CD4-positive, alpha-beta T cell treated with Interferon gamma for 1 hour (primary cell): ENCODE measurements at regions not wholly inside any gene's neighbourhood (a gene's known extent, or its start where the extent isn't known, plus 50 kb on each side); places are given as distances from the start of the nearest gene placed in this dataset.

ENCODE experiments used
- DNase-seq: peaks from one replicate; pipeline ENCODE4 v3.0.0-alpha.2; 2020

DNA sequence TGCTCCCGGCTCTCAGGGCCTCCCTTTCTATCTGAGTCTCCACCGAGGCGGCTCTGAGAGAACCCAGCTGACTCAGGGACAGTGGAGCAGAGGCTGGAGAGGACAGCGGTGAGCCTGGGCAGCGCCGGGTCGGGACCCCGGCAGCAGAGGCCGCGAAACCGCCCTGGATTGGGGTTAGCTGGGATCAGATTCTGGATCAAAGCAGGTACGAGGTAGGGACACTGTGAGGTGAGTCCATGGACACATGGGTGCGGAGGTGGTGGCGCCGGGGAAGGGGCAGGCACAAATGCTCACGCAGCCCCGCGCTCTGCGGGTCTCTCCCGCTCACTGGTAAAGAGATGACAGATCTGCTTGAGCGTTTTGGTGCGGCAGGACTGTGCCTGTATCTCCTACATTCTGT, 146.4 kb upstream of the GGTLC1 start:
- DNase-seq, result no peak

DNA sequence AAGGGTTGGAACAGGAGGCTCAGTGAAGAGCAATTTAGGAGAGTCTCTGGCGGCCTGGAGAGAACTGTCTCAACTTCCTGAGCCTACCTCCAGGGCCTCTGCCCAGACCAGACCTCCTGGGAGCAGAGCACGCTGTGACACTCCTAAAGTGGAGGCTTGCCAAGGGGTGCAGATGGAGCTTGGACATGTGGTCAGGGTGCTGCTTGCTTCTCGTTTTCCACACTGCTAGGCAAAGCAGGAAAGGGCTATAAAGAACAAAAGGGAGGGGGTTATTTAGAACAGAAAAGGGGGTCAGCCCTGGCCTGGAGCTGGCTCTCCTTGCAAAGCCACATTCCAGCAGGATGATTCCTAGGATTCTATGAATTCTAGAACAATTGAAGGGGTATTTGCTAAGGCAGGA, 145.7 kb upstream of the GGTLC1 start:
- DNase-seq, result no peak

DNA sequence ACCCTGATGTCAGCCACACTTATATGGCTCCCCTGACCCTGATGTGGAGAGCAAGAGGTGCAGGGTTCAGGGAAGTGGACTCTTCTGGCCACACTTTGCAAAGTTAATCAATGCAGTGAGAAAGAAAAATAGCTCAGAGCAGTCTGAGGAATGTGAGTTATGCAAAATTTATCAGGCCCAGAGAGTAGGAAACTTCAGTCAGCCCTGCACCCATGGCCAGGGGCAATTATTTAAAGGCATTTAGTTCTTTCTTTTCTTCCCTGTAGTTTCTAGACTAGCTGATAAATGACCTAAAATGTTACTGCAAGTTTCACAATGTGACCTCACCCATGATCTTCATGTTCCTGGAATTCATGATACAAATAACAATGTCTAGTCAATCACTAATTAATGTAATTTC, 143.7 kb upstream of the GGTLC1 start:
- DNase-seq, result no peak

DNA sequence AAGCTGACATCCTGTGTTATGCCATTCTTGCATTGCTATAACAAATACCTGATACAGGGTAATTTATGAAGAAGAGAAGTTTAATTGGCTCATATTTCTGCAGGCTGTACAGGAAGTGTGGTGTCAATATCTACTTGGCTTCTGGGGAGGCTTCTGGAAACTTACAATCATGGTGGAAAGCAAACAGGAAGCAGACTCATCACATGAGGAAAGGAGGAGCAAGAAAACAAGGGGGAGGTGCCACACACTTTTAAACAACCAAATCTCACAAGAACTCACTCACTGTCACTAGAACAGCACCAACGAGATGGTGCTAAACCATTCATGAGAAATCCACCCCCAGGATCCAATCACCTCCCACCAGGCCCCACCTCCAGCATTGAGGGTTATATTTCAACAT, 143.1 kb upstream of the GGTLC1 start:
- DNase-seq, result no peak

DNA sequence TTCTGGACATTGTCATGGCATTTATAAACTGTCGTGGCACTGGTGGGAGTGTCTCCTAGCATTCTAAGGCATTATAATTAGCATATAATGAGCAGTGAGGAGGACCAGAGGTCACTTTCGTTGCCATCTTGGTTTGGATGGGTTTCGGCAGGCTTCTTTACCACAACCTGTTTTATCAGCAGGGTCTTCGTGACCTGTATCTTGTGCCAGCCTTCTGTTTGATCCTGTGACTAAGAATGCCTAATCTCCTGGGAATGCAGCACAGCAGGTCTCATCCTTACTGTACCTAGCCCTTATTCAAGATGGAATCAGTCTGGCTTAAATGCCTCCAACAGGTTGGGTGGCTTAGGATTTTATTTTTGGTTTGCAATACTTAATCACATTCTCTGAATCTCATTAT, 142.7 kb upstream of the GGTLC1 start:
- DNase-seq, result no peak

DNA sequence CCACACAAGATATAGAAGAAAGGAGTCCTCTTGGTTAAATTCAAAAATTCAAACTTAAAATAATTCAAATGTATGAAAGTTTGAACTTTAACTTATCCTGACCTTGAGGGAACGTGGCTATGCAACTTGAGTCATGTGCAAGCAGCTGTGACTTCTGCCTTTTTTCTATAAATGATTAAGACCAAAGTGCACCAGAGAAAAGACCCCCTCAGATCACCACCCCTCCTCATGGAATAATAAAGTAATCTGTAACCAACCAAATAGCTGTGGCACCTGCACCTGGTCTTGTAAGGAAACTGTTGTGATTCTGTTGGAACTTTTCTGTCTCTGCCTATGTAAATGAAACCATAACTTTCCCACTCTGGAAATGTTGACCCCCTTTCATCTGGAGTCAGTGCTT, 141.1 kb upstream of the GGTLC1 start:
- no peak for DNase-seq

DNA sequence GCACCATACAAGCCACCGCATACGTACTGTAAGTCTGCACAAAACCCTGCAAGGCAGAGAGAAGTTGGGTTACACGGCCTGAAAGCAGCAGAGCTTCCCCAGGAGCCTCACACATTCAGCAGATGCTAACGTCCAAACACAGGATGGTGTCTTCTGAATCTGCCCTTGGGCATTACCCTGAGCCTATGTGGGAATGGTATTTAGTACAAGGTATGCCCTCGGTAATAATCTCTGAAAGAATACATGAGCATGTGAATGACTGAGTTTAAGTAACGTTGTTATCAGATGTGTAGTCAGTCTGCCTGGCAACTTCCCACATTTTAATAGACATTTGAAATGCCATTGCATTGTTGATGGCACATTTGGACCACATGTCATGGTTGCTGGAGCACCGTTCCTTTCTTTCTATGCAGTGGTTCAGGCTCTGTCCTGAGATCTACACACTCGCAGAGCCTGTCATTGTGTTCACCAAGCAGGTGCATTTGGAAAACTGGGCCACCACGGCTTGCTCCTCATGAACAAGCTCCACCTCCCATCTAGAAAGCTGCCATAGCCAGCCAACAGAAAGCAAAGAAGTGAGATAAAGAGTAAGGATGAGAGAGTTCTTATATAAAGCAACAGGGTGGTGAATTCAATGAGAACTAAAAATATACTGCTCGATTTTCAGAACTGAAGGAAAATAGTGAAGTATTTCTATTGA, 136.5 kb upstream of the GGTLC1 start:
- no peak for DNase-seq

DNA sequence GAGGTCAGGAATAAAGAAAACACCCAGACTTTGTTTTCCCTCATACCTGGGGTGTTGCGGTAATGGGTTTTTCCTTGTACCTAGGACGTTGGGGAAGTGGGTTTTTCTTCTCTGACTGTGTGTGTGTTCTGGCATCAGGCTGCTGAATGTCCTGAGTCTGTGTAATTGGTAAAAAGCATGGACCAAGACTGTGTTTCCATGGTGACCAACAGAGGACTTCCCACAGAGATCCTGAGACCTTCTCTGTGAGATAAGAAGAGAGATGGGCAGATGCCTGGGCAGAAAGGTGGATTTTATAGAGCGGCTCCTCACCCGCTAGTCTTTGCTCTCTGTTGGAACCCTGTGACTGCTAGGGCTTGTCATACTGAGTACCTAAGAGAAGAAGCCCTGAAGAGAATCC, 135.4 kb upstream of the GGTLC1 start:
- no peak for DNase-seq

DNA sequence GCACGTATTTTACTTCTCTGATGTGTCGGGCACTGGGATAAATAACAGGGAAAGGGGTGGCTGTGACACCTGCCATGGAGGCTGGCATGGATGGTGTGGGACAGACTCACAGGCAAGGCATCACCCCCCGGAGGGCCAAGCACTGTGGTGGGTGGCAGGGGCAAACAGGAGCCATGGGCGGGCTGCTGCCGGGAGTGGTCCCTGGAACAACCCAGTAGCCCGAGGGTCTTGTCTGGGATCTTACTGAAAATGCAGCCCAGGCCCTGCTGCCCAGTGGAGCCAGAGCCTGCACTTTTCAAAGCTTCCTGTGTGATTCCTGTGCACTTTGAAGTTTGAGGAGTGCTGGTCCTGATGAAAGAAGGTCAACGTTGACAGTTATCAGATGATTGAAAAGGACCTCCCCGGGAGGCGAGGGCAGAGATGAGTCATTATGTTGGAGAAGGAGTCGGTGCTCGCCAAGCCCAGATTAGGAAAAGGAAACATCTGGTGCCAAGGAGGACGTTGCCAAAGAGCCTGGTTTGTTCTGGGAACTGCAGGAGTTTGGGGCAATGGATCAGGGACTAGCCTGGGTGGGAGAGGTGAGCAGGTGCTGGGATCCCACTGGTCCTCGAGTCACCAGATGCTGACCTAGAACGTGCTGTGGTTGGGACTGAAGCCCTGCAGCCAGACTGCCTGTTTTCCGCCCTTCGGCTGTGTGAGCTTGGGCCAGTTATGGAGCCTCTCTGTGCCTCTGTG, 130.0 kb upstream of the GGTLC1 start:
- DNase-seq, result no peak

DNA sequence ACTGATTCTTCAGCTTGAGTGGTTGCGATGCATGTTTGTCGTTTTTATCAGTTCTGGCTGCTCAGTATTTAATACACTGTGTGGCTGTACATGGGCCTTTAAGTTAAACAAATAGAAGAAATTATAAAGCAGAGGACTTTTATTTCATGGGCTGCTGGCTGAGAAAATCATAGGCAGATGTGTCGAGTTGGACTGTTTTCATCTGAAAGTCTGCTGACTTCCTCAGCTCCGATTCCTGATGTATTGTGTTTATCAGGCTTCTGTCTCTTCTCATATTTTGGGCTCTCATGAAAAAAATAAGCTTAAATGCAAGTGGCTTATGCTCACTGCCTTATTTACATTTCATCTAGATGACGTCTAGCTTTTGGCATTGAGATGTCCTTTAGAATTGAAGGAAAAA, 129.5 kb upstream of the GGTLC1 start:
- no peak for DNase-seq

DNA sequence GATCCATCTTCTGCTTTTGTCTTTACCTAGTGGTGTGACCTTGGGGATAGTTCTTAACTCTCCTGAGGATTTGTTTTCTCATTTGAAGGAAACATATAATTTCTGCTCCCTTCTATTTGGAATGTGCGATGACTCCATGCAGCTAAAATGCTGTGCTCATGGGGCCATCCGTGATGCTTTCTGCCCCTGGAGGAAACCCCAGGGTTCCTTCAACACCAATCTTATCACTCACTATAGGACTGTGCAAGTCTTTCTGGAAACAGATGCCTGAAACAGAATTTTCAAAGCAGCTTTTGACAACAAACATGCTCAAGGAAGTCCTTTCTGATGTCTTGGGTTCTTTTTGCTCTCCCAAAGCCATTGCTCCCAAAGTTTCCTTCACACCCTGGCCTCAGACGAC, 128.8 kb upstream of the GGTLC1 start:
- DNase-seq, result no peak

DNA sequence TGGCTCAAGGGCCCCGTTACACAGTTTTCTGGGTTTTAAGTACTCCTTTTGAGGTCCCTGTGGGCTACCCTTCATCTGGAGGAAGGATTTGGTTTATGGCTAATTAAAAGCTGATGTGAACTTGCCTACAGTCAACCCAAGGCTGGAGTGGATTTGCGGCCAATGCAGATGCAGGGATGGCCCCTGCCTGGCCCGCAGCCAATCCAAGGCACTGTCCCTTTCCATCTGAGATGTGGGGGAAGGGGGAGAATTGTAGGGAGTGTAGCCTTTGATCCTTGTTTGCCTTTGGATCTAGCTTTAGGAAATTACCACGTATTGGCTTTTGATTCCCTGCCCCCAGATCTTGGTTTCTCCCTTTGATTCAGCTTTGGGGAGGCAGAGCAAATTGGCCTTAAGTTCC, 128.0 kb upstream of the GGTLC1 start:
- no peak for DNase-seq

DNA sequence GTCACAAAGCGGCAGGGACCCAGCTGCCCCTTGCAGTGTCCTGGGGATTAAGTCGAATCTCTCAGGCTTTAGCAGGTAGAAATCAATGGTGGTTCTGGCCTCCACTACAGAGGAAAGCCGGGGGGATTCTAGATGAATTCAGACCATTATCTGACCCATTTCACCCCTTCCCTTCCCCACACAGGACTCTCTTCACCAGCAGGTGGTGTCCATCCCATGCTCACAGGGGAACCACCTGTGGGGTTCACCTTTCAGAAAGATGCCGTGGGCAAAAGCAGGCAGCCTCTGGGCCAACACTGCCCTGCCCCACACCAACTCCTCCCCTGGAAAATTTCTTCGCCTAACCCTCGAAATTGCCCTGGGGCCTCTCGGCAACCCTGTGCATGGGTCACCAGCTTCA, 123.8 kb upstream of the GGTLC1 start:
- DNase-seq, result no peak

DNA sequence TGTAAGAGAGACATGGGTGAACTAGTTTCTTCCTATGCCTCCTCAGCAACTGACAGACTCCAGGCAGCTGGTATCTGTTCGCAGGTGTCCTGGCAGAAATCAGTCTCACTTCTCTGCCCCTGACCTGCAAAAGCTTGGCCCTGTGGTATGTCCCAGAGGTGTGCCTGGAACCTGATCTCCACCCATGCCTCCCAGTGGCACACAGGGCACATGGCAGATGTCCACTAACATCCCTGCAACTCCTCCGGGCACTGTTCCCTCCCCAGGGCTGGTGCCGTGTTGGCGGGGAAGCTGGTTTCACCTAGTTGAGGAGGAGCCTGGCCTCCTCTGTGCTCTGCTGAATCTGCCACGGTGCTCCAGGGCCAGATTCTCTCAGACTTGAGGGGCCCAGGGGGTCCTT, 123.3 kb upstream of the GGTLC1 start:
- DNase-seq, result no peak

DNA sequence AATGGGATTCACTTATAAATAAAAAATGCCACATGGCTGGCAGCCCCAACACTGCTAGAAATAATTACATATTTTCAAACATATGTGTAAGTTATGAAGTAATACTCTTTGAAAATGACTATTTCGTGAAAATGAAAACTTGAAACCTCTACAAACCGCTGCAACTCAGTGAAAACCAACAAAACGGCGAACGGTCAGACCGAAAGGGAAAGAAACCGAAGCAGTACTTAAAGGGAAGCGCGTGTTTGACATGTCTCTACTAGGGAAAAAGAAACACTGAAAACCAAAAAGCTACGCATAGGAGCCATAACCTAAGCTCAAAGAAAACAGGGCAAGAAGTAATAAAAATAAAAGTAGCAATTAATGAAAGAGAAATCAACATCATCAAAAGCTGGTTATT, 121.0 kb upstream of the GGTLC1 start:
- DNase-seq, result no peak

DNA sequence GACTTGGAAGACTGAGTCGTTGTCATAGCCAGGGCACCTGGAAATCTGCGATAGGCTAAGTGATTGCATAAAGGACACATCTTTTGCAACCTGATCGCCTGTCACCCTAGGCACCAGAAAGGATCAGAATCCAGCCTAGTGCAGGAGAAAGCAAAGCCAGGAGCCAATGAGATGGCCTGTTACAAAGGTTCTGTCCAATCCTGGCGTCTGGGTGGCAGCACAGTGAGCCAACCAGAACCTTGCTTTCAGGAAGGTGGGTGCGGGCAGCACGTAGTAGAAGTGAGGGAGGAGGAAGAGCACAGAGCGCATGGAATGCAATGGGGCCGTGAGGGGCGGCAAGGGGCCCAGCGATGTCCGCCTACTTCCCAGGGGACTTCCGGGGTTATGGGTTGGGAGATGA, 120.4 kb upstream of the GGTLC1 start:
- DNase-seq, result peak; percentile 58

DNA sequence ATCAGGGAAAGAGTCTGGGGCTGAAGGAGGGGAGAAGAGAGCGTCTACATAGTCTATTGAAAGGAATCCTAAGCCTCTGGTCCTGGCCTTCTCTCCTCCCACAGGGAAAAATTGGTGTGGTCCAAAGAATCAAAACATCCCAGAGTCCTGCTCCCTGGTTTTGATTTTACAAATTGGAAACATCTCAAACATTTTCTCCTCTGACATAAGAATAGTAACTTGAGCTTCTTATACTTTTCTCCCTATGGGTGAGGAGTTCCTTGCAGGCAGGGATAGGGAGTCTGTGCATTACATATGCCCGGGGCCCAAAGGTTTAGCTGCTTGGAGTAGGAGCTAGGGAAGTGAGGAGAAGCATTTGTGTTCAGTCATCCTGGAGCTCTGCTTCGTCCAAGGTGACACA, 120.0 kb upstream of the GGTLC1 start:
- DNase-seq, result no peak

DNA sequence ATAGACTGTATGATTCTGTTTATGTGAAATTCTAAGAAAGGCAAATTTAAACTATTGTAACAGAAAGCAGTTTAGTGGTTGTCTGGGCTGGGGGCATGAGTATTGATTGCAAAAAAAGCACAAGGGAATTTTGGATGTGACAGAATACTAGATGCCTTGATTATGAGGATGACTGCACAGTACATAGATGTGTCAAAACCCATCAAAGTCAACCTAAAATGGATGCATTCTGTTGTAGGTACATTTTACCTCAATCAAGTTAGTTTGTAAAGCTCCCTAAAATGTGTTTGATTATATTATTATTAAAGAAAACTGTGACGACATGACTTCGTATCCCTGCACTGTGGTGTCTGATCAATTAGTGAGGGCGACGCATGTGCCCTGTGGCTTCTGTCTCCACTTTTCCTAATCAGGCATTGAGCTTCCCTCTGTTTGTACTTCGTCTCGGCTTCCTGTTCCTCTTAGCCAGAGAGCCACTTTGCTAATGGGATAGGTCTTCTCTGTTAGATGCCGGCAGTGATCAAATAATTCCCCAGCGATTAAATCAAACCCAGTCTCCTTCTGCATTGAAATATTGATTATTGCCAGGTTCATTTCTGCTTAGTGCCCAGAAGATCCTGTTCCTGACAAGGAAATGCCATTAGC, 118.3 kb upstream of the GGTLC1 start:
- DNase-seq, result no peak

DNA sequence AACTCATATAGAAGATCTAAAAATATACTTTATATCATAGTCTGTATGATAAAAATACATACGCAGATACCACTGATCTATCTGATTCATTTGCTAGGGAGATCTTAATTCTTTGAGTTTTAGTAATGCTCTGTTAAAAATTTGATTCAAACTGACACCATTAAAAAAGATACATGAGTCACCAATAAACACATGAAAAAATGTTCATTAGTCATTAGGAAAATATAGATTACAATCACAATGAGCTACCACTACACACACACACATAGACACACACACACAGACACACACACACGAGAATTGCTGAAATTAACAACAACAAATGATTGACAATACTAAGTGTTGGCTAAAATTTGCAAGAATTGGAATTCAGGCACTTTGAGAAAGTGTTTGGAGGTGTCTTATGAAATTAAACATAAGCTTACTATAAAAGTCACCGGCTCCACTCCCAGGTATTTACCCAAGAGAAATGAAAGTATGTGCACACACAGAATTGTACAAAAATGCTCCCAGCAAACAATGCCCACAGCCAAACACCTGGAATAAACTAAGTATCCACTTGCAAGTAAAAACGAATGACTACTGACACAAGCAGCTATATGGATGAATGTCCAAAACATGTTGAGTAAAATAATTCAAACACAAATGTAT, 117.7 kb upstream of the GGTLC1 start:
- no peak for DNase-seq

DNA sequence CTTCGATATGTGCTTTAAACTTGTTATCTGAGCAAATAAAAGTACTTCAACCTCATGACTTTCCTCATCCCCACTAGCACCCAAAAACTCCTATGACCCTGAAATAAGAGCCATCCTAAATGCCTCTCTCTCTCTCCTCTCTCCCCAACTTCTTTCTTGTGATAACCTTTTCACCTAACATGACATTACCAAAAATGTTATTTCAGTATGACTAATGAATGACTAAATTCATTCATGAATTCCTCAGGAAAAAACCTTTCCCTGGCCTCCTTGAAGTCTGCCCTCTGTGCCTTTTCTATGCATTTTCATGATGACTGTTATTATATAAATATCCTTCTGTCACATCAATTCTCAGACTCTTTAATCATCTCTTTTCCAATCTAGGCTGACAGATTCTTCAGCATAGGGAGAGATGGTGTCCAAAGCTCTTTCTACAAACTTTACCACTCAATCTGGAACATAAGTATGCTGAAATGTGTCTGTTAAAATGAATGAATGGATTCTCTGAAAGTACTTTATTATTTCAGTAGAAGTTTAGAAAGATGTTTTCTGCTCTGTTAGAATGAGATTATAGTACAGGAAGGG, 114.3 kb upstream of the GGTLC1 start:
- no peak for DNase-seq

DNA sequence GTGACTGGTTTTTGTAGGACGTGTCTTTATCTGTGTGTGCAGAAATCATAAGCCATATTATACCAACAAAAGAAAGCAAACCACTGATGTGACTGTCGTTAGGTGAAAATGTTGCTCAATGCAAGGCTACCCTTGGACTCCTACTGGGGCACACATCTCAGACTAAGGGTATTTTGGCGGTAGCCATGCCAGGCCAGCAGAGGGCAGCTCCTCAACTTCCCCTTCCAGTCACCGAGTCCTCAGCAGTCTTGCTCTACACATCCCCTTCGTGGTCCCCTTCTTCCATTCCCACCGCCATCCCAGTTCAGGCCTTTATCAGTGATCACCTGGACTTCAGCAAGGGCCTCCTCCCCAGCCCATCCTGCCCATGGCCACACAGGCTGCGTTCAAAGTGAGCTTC, 113.7 kb upstream of the GGTLC1 start:
- DNase-seq, result peak; percentile 15

DNA sequence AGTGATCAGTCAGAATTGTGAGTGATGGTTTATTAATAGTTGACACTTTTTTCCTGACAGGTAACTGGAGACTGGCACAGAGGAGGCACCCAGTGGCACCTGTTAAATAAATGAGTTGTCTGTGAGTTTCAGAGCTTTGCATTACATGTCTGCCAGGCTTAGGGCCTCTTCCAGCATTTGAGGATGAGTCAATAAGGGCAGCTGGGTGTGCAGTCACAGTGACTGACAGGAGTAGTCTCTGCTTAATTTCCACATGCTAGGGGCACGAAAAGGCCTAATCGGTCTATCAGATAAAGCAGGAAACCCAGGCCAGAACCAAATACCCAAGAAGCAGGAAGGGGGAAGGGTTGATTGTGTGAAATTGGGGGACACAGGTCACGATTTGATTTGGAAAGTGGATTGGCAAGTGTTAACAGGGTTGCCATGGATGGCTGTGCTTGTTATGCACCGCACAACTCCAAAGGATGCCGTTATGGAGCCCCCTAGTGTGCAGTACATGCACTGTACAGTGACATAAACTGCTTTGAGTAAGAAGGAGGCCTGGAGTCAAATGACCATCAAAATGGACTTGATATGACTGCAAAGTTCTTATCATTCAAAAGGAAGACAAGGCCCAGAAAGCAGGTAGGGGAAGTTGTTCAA, 111.9 kb upstream of the GGTLC1 start:
- DNase-seq, result peak; percentile 50

DNA sequence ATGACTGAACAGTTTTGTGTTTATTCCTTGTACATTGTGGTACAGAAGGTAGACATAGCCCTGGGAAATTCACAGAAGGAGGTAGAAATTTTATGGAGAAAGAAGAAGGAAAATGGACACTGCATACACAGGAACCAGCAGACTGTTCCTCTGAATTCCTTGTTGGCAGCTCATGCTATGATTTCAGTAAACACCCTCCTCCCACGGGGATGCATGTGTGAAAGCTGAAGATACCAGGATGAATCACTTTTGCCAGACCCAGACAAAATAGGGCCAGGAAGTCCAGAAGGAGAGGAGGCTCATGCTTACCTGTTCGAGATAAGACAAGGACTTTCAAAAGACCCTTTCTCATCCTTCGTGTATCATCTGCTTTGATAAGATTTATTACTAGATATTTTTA, 110.3 kb upstream of the GGTLC1 start:
- no peak for DNase-seq
